ENCODE measurements at regions not wholly inside any gene's neighbourhood (a gene's known extent, or its start where the extent isn't known, plus 50 kb on each side); places are given as distances from the start of the nearest gene placed in this dataset.

GRCh38 chr14:59090572-59090971 lies 97.9 kb upstream of the DAAM1 start:
- POLR2A ChIA-PET = no interaction called here
- no peak for TF ChIP-seq CTCF (IDR thresholded peaks at IDR 0.05; ENCODE audit: control extremely low read depth, extremely low read depth, low read depth, missing control alignments)
- no peak for DNase-seq (ENCODE audit: extremely low spot score)
- CTCF ChIA-PET = no interaction called here

GRCh38 chr14:59091404-59091803 lies 97.1 kb upstream of the DAAM1 start:
- POLR2A ChIA-PET = no interaction called here
- CTCF ChIA-PET = no interaction called here
- no peak for DNase-seq (ENCODE audit: extremely low spot score)
- TF ChIP-seq CTCF (IDR thresholded peaks at IDR 0.05; ENCODE audit: control extremely low read depth, extremely low read depth, low read depth, missing control alignments) = no peak

GRCh38 chr14:59091976-59092375 lies 96.5 kb upstream of the DAAM1 start:
- CTCF ChIA-PET = no interaction called here
- POLR2A ChIA-PET = no interaction called here
- no peak for TF ChIP-seq CTCF (IDR thresholded peaks at IDR 0.05; ENCODE audit: control extremely low read depth, extremely low read depth, low read depth, missing control alignments)
- no peak for DNase-seq (ENCODE audit: extremely low spot score)

DNA sequence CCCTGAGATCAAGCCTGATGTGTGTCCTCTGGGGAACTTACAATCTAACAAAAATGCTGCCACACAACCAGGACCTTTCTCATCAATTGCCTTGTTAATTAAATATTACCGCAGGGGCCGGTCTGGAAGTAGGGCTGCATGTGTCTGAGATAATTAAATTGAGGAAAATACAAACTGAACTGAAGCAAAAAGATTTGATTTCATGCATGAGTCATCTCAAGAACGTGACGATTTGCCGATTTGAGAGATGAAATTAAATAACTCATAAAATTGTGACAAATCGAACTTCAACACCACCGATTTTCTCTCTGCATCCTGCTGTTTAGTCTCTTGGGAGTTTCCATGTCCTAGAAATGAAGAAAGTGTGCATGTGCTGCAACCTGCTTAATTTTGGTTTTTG lies 94.6 kb upstream of the DAAM1 start:
- TF ChIP-seq CTCF (IDR thresholded peaks at IDR 0.05; ENCODE audit: control extremely low read depth, extremely low read depth, low read depth, missing control alignments) = no peak
- ChIA-PET POLR2A (interaction anchor here (0.5 kb wide), 1 partner anchor 43 kb away, joined by 3 read pairs; no protein-coding TSS in a partner anchor), CTCF (interaction anchor here (1.1 to 1.2 kb wide), 2 partner anchors 31 to 46 kb away, joined by 3 to 4 read pairs; no protein-coding TSS in a partner anchor)
- no peak for DNase-seq (ENCODE audit: extremely low spot score)

GRCh38 chr14:59096303-59096702 lies 92.2 kb upstream of the DAAM1 start:
- DNase-seq (ENCODE audit: extremely low spot score) = no peak
- TF ChIP-seq CTCF (IDR thresholded peaks at IDR 0.05; ENCODE audit: control extremely low read depth, extremely low read depth, low read depth, missing control alignments) = no peak
- ChIA-PET CTCF (no interaction called here), POLR2A (no interaction called here)

GRCh38 chr14:59097681-59098080 lies 90.8 kb upstream of the DAAM1 start:
- CTCF ChIA-PET = interaction anchor here (1.0 to 1.2 kb wide), 2 partner anchors 9 to 16 kb away, joined by 3 read pairs; no protein-coding TSS in a partner anchor
- DNase-seq (ENCODE audit: extremely low spot score) = no peak
- POLR2A ChIA-PET = no interaction called here
- no peak for TF ChIP-seq CTCF (IDR thresholded peaks at IDR 0.05; ENCODE audit: control extremely low read depth, extremely low read depth, low read depth, missing control alignments)

DNA sequence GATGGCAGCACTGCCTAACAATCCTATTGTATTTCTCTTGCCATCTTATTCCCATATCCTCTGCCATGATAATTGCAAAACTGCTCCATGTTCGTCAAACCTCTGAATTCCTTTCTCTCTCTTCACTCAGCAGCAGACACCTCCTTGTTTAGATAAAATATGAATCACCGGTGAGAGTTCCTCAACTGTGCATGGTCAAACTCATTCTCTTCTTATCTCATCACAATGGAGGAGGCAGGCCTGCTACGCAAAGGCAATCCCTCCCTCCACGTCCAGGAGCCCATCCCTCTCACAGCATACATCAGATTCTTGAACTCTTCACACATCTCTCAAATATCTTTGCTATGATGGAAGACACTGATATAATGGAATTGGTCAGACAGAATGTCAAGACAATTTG lies 90.1 kb upstream of the DAAM1 start:
- ChIA-PET CTCF (interaction anchor here (1.0 kb wide), 1 partner anchor 16 kb away, joined by 3 read pairs; no protein-coding TSS in a partner anchor), POLR2A (no interaction called here)
- DNase-seq (ENCODE audit: extremely low spot score) = no peak

More for the DNA sequence above, 90.1 kb upstream of the DAAM1 start:
- TF ChIP-seq CTCF (IDR thresholded peaks at IDR 0.05; ENCODE audit: control extremely low read depth, extremely low read depth, low read depth, missing control alignments) = no peak
